ENCODE measurements at regions not wholly inside any gene's neighbourhood (a gene's known extent, or its start where the extent isn't known, plus 50 kb on each side); places are given as distances from the start of the nearest gene placed in this dataset.
A peak's percentile ranks its signal among the peaks of the same experiment; 100 is the strongest.

- H3K27ac ChIP-seq = no peak overlapping the region
- CTCF ChIA-PET = no interaction called here
- TF ChIP-seq CTCF (conservative IDR thresholded peaks at IDR 0.05; ENCODE audit: low read depth) = no peak
- DNase-seq (ENCODE audit: low spot score) = no peak
- POLR2A ChIA-PET (ENCODE audit: low non-redundant PET) = no interaction called here
Observed at GRCh38 chr2:18213986-18214385, 335.5 kb downstream of the KCNS3 start.

- TF ChIP-seq CTCF (conservative IDR thresholded peaks at IDR 0.05; ENCODE audit: low read depth) = no peak
- ChIA-PET POLR2A (ENCODE audit: low non-redundant PET) (no interaction called here), CTCF (interaction anchor here (0.6 kb wide), 1 partner anchor 1286 kb away, joined by 3 read pairs; no protein-coding TSS in a partner anchor)
- peak; percentile 92 for DNase-seq (ENCODE audit: low spot score)
- H3K27ac ChIP-seq = peak overlapping the region; percentile 73
Observed at GRCh38 chr2:18209934-18210639, 331.6 kb downstream of the KCNS3 start.

GRCh38 chr2:18208956-18209355, 330.5 kb downstream of the KCNS3 start:
- H3K27ac ChIP-seq = peak overlapping the region; percentile 73
- POLR2A ChIA-PET (ENCODE audit: low non-redundant PET) = no interaction called here
- TF ChIP-seq CTCF (conservative IDR thresholded peaks at IDR 0.05; ENCODE audit: low read depth) = no peak
- no peak for DNase-seq (ENCODE audit: low spot score)
- CTCF ChIA-PET = no interaction called here

GRCh38 chr2:18200771-18201170, 322.3 kb downstream of the KCNS3 start:
- no peak for DNase-seq (ENCODE audit: low spot score)
- ChIA-PET CTCF (interaction anchor here (0.6 kb wide), 1 partner anchor 1413 kb away, joined by 4 read pairs; no protein-coding TSS in a partner anchor), POLR2A (ENCODE audit: low non-redundant PET) (no interaction called here)
- no peak overlapping the region for H3K27ac ChIP-seq
- no peak for TF ChIP-seq CTCF (conservative IDR thresholded peaks at IDR 0.05; ENCODE audit: low read depth)

GRCh38 chr2:18198677-18199076, 320.2 kb downstream of the KCNS3 start:
- H3K27ac ChIP-seq = no peak overlapping the region
- POLR2A ChIA-PET (ENCODE audit: low non-redundant PET) = no interaction called here
- no peak for TF ChIP-seq CTCF (conservative IDR thresholded peaks at IDR 0.05; ENCODE audit: low read depth)
- CTCF ChIA-PET = no interaction called here
- DNase-seq (ENCODE audit: low spot score) = no peak

- ChIA-PET POLR2A (ENCODE audit: low non-redundant PET) (no interaction called here), CTCF (interaction anchor here (0.6 kb wide), 1 partner anchor 1340 kb away, joined by 3 read pairs; no protein-coding TSS in a partner anchor)
- TF ChIP-seq CTCF (conservative IDR thresholded peaks at IDR 0.05; ENCODE audit: low read depth) = no peak
- H3K27ac ChIP-seq = no peak overlapping the region
- no peak for DNase-seq (ENCODE audit: low spot score)
Observed at GRCh38 chr2:18194161-18194560, 315.7 kb downstream of the KCNS3 start.
